HG02610 (cell line): ENCODE measurements at regions not wholly inside any gene's neighbourhood (a gene's known extent, or its start where the extent isn't known, plus 50 kb on each side); places are given as distances from the start of the nearest gene placed in this dataset.

Source experiments
- ATAC-seq: cut with Tn5 transposase; IDR thresholded peaks from one replicate; pipeline ENCODE4 v1.9.1; 2021; ENCODE audit warnings: mild to moderate bottlenecking, moderate library complexity; ENCODE audit not compliant: unreplicated experiment

- ATAC-seq: no peak
These were observed 346.5 kb downstream of the ZNF536 start for GRCh38 chr19:30718707-30719106.

DNA sequence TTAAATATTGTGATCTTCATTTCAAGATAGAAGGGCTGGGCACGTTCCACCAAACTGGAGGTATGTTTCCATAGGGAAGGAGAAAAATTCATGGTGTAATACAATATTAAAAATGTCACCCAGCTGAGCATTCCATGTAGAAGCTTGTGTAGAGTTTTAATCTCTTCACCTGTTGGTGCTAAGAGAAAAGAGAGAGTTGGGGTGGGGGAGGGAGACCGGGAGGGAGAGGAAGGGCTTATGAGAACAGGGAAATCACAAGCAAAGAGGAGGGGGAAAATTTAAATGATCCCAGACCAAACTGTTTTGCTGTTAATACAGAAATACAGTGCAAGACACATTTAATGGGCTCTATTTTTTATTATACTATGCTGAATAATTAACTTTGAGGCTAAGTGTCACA is 345.8 kb downstream of the ZNF536 start:
- ATAC-seq: no peak

GRCh38 chr19:30717381-30717780 is 345.2 kb downstream of the ZNF536 start:
- ATAC-seq: no peak

GRCh38 chr19:30712431-30713337 is 340.5 kb downstream of the ZNF536 start:
- ATAC-seq: no peak

GRCh38 chr19:30711826-30712225 is 339.6 kb downstream of the ZNF536 start:
- ATAC-seq: no peak

GRCh38 chr19:30711296-30711695 is 339.1 kb downstream of the ZNF536 start:
- no peak for ATAC-seq

DNA sequence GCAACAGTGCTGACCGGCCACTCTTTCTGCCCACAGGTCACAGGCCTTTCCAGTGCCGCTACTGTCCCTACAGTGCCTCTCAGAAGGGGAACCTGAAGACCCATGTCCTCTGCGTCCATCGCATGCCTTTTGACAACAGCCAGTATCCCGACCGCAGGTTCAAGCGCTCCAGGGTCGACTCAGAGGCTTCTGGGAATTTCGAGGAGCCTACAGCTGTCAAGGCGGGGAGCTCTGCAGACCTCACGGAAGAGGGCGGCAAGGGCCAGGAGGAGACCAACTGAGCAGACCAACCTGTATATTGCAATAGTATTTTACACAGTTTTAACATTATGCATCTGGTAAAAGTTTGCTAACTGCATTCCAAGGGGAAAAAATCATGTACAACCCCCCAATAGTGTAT is 338.5 kb downstream of the ZNF536 start:
- ATAC-seq: no peak

- no peak for ATAC-seq
These were observed 336.4 kb downstream of the ZNF536 start for GRCh38 chr19:30708416-30709178.

DNA sequence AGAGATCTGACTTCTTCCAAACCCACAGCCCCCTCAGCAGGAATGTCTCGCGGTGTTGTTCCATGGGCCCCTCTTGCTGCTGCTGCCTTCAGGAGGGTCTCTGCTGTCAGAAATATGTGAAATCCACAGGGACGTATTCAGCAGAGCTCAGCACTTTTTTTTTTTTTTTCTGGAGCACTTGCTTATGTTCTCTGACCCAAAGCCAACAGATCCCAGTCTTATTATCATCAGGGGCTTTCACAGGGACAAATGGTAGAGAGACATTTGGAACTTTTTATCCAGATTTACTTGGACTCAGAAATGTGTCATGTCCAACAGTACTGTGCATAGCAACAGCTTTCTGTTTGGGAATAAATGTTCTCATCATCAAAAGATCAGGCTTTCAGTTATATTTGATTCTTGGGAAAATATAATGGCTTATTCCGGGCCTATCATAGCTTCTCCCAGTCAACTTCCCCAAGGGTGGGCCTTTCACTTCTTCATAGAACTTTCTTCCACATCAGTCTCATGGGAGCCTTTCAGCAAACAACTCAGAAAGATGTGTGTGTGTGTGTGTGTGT is 332.7 kb downstream of the ZNF536 start:
- no peak for ATAC-seq

GRCh38 chr19:30703645-30704044 is 331.5 kb downstream of the ZNF536 start:
- no peak for ATAC-seq

DNA sequence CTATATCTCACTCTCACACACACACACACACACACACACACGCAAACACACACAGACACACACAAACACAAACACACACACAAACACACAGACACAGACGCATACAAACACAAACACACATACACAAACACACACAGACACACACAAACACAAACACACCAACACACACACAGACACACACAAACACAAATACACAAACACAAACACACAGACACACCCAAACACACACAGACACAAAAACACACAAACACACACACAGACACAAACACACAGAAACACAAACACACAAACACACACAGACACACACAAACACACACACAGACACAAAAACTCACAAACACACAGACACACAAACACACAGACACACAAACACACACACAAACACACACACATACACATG is 329.0 kb downstream of the ZNF536 start:
- ATAC-seq: no peak

GRCh38 chr19:30699871-30700280 is 327.7 kb downstream of the ZNF536 start:
- ATAC-seq: no peak

DNA sequence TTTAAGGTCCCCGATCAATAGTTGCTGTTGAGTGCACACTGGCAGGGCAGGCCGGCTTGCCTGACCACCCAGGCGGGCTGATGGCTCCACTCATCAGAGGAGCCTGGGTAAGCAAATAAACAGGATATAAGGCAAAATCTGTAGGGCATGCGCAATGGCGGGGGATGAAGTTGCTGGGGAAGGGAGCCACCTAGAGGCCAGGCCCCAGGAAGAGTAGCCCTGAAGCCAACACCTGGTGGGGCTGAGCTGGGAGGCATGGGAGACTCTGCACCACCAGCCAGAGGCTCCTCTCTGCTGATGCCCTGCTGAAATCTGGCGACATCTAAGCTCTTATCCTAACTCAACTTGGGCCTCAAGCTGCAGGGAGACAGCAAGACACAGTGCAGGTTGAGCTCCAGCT is 324.3 kb downstream of the ZNF536 start:
- ATAC-seq: no peak

DNA sequence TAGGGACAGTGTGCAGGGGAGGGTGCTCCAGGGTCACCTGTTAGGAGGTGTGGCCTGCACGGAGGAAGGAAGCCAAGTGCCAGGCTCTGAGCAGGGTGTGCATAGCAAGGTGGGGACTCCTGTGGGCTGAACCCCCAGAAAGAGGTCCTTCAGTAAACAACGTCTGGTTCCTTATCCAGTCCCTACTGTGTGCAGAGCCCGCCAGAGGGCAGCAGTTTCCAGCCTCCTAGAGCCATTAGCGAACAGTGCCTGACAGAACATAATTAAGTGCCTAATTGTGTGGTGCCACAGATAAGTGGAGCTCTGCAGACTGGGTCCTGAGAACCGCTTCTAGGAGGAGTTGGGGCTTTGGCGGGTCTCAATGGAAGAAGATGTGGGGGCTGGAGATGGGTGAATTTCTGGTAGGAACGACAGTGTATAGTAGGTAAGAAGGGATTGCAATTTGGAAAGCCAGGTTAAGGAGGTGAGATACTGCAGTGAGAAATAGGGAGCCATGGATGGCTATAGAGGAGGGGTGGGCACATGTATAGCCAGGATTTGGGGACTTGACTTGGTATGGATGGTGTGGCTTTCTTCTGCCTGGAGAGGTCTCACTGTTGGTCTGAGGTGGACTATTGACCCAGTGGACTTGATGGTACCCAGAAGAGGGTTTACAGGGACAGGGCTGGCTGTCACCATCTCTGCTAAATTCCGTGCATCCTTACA is 323.1 kb downstream of the ZNF536 start:
- ATAC-seq: no peak

GRCh38 chr19:30694156-30694755 is 322.1 kb downstream of the ZNF536 start:
- ATAC-seq: no peak

GRCh38 chr19:30692879-30693503 is 320.8 kb downstream of the ZNF536 start:
- no peak for ATAC-seq

DNA sequence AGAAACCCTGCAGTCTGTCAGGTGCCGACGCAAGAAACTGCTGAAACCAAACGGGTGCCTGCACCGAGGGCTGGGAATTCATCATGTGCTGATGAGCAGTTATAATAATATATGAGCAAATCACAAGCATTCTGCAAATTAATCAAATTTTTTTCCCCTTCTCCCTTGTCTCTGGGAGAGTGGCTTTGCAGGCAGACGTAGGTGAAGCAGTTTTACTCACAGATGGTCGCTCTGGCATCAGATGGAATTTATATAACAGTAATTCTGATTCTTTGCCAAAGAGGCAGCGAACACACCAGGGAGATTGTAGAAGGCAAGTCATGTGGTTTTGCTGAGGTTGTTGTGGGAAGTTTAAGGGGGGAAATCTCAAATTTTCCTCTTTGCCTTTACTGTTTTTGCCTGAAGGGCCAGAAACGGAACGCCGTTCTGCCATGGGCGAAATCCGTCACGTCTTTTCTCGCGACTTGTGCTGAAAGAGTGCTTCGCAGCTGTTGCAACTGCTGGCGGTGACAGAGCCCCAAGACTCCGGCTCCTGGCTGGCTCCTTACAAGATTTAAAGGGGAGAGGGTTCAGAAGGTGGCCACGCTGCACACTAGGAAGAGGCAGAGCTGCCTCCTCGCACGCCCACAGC is 320.1 kb downstream of the ZNF536 start:
- ATAC-seq: no peak

DNA sequence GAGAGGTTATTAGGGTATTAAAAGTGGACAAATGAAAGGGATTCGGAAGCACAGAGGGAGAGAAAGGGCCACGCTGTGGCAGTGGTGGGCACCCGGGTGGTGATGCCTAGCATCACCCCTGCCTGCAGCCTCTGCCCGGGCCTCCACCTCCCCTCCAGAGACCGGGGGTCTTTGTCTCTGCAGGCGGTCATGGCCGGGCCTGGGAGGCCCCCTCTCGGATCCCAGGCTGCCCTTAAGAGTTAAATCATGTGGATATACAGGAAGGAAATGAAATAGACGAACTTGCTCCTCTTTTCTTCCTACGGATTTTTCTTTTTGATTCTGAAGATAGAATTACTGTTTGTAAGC is 319.6 kb downstream of the ZNF536 start:
- no peak for ATAC-seq

GRCh38 chr19:30690935-30691818 is 319.0 kb downstream of the ZNF536 start:
- no peak for ATAC-seq
